Left hindlimb (tissue), 1 donor: ENCODE measurements at regions not wholly inside any gene's neighbourhood (a gene's known extent, or its start where the extent isn't known, plus 50 kb on each side); places are given as distances from the start of the nearest gene placed in this dataset.

Source experiments
- DNase-seq: peaks from one replicate; pipeline ENCODE4 v3.0.0-alpha.2; 2018

DNA sequence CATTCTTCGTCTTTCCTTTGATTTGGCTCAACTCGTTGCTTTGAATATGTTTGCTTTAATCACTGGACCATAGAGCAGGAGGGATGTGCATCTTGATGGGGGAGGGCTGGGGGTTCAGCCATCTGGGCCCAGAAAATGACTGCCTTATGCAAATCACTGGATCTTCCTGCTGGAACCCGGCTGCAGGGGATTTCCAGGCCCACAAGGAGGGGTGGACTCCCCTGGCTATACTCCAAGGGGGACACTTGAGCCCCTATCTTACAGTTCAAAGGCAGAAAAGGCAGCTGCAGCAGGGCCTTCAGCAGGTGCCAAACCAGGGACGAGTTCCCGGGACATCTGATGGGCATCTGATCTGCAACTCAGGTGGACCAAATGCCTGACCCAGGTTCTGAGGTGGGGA is 122.5 kb downstream of the DICER1 start:
- no peak for DNase-seq

DNA sequence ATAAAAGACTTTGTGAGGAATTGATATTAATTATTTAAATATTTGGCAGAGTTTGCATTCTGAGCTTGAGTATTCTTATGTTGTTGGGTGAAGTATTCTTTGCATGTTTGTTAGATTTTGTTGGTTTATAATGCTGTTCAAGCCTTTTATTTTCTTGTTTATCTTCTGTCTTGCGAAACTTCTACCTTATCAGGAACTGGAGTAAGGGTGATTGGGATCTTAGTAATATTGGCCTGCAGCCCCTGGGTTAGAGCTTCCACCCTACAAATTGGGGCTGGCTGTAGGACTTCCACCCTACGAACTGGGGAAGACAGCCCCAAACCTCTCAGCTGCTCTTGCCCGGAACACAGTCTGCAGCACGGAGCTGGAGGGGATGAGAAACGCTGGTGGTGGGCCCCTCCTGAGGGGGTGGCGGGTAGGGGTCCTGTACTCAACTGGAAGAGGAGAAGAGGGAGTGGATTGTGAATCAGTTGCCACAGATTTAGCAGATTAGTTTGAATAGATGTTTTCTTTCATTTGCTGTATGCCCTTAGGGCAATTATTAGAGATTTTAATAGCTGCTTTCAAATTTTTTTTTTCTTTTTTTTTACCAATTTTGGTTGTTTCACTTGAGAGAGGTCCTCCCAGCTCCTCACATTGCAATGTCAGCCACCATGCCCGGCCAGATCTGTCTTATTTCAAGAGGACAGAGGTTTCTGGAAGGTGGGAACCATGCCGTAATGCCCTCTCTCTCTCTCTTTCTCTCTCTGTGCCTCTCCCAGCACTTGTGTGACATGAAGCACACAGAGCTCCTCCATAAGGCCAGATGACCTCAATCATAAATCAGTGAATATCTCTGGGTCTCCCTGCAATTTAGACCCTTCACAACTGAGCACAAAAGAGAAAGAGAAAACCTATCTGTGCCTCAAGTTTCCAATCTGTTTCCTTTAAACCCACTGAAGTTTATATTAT is 123.4 kb downstream of the DICER1 start:
- no peak for DNase-seq

DNA sequence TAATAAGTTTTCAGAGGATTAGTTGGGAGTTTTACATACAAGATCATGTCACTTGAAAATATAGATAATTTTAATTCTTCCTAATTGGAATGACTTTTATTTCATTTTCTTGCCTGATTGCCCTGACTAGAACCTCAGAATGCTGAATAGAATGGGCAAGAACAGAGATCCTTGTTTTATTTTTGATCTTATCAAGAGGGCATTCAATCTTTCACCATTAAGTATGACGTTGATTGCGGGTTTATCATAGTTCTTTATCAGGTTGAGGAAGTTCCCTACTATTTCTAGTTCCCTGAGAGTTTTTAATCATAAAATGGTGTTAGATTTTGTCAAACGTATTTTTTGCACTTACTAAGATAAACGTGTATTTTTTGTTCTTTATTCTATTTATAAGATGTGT is 124.3 kb downstream of the DICER1 start:
- no peak for DNase-seq

DNA sequence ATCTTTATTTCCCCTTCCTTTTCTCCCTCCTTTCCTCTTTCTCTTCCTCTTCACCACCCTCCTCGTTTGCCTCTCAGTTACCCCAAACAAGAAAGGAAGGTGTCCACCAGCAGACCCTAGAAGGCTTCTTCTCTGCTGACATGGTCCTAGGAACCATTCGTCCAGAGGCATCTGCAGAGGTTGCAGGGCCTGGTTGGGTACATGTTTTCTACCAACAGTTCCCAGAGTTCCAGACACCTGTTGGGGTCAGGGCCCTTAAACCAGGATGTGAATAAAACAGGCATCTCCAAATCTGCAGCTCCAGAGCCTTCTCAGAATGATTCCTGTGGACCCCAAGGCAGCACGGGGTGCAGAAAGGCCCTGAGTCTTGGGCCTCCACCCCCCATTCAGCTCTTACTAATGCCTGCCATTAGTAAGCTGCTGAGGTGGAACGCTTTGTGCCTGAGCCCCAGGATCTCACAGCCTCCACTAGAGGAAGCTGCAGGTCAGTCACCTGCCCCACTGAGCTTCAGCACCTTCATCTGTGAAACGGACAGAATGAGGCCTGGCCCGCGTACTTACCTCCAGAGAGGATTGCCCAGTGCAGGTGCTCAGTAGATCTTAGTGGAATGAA is 130.4 kb downstream of the DICER1 start:
- DNase-seq = no peak

DNA sequence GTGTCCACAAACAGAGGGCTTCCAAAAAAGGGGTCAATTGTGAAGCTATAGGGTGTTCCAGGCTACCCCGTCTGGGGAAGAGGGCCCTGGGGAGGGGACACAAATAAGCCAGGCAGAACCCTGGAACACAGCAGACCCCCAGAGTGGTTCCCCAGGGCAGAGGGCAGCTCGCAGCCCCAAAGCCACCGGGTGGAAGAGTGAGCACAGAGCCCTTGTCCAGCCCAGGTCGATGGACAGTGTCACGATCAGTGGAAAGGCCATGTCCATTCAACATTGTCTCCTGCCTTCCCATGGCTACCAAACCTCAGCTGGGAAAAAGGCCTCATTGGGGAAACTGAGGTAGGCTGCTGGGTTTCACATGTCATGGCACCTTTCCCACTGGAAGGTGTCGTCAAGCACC is 131.4 kb downstream of the DICER1 start:
- no peak for DNase-seq

DNA sequence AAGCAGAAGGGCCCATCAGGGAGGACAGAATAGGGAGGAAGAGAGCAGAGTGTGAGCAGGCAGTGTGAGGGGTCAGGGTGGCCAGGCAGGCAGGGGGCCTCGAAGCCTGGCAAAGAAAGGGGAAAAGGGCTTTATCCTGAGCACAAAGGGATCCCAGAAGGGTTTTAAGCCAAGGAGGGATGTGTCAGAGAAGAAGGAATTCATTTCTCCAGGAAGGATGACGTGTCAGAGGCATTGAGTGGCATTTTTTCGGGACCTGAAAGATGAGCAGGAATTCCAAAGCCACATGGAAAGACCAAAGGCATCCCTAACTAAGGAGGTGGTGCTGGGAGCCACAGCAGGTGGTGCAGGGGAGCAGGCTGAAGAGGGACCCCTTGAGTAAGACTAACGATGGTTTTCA is 132.1 kb downstream of the DICER1 start:
- DNase-seq = no peak

DNA sequence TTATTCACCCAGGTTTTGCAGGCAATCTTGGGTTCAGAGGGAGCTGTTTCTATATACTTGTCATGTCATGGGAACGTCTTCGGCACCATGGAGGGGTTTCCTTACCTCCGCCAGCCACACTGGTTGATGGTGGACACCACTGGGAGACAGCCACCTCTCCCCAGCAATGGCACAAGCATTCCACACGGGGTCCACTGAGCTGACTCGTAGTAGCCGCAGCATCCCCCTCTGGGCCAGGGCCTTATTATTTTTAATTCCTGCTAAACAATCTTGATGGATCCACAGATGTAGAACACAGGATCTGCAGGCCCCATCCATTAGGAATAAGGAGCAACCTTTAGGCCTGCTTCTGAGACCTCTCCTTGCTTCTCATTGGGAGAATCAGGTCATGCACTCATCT is 132.9 kb downstream of the DICER1 start:
- no peak for DNase-seq

DNA sequence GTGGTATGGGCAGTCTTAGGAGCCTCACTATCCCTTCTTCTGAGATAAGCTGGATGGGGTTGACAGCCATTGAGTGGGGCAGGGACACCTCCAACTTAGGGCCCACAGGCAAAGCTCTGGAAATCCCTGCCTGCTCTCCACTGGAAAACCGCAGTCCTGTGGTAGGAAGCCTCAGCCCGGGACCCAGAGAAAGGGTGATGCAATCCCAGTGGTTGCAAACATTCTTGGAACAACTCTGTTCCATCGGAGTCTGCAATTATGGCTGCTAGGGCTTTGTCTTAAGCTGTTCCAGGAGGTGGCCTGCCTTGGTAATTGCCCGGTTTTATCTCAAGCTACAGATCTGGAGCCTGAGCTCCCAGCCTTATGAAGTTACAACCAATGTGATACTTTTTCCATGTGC is 133.4 kb downstream of the DICER1 start:
- peak; percentile 62 for DNase-seq

DNA sequence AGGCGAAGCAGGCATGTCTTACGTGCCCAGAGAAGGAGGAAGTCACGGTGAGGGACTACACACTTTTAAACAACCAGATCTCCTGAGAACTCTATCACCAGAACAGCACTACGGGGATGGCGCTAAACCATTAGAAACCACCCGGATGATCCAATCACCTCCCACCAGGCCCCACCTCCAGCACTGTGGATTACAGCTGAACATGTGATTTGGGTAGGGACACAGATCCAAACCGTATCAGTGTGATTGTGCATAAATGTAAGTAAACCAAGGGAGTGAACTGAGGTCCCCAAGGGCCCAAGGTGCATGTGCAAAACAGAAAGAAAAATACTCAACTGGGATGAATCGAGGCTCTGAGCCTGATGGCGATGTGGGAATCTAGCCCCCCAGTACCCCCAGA is 134.2 kb downstream of the DICER1 start:
- no peak for DNase-seq

DNA sequence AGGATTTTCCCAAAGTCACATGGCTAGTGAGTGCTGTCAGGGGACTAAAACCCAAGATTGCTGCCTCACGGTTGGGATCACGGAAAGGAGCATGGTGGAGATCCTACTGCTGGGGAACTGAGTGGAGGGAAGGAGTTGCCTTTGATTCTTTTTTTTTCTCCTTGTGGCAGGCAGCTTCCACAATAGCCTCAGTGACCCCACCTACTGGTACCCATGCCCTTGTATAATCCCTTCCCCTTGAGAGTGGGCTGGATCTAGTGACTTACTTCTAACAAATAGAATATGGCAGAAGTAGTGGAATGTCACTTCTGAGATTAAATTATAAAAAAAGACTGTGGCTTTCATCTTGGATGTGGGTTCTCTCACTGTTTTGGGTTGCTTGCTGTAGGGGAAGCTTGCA is 135.7 kb downstream of the DICER1 start:
- no peak for DNase-seq

DNA sequence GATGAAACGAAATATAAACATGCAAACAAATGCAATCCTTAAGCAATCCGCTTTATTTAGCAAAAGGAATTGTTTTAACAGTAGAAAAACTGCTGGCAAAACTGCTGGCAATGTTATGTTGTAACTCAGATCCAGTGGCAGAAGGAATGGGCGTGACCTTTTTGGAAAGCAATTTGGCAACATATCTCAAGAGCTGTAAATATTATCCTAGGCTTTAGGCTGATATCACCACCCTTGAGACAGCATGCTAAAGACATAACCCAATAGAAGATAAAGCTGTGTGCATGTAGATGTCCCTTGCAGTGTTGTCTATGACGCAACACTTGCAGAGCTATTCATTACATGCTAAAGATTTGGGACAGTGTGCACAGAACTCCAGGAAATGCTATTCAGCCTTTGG is 138.5 kb downstream of the DICER1 start:
- no peak for DNase-seq

DNA sequence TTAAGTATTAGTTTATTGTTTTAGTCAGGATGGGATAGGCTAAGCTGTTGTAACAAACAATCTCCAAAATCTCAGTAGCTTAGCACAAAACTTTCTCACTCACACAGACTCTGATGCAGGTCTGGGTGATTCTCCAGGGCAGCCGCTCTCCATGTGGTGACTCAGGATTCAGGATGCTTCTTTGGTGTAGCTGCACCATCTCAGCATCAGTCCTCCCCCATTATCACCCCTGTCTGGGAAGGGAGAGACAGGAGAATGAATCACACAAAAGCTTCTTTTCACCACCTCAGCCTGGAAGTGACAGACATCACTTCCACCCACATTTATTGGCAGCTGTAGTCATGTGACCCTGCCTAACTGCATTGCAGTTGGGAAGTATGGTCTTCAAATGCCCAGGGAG is 142.3 kb downstream of the DICER1 start:
- DNase-seq = no peak

DNA sequence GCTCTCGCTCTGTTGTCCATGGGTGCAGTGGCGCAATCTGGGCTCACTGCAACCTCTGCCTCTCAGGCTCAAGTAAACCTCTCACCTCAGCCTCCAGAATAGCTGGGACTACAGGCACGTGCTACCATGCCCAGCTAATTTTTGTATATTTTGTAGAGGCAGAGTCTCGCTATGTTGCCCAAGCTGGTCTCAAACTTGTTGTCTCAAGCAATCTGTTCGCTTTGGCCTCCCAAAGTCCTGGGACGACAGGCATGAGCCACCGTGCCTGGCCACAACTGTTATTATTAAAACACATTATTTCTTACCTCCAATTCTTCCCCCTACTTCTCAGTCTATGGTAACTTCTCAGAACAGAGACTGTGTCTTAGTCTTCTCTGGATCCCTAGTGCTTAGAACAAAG is 143.3 kb downstream of the DICER1 start:
- no peak for DNase-seq

DNA sequence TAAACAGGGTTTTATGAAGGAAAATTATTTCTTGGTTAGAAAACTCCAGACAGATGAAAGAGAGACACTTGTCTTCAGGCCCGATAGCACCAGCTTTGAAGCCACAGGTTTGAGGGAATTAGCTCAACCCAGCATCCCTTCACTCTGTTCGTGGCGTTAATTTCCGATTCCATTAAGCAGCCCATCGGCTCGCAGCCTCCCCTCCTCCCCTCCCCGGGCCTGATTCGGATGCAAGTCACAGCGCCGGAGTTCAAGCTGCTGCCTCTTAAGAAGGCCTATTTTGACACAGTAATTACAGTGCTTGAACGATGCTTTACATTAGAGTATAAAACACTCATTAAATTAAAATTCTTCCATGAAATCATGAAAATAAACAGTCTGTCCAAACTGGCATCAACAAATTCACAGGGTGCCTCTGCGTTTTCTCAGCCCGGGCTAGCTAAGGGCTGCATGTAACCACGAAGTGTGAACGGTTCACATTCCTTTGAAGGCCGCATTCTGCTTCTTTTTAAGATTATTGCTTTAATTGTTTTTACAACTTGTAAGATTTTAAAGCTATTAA is 145.8 kb downstream of the DICER1 start:
- DNase-seq = no peak

DNA sequence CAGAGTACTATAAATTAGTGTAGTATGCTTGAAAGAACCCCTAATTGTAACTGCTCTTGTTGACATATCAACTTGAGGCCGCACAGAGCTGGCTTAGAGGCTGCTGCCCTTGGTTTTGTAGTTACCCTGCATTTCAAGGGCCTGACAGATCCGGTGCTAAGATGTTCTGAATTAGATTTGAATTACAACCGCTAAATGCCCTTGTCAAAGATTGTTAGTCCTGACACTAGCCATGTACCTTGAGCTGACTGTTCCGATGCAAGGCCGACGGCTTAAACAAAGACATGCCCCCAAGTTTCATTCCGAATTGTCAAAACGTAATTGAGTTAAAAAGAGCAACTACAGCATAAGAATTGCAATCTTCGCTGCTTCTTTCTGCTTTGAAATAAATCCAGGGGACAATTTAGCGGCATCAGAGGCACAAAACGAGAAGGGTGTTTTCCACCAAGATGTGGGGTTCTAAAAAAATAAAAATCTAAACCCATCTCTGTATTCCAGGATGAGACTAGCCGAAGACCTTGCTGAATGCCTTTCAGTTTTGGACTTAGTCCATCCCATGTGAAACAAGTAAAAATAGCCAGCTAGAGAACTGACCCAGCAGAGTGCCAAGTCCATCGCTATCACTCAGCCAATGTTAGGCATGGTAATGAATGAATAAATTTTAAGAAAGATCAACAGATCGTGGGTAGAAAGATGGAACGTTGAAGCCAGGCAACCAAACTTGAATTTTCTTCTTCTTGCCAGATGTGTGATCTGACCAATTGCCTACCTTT is 148.7 kb downstream of the DICER1 start:
- DNase-seq = no peak

DNA sequence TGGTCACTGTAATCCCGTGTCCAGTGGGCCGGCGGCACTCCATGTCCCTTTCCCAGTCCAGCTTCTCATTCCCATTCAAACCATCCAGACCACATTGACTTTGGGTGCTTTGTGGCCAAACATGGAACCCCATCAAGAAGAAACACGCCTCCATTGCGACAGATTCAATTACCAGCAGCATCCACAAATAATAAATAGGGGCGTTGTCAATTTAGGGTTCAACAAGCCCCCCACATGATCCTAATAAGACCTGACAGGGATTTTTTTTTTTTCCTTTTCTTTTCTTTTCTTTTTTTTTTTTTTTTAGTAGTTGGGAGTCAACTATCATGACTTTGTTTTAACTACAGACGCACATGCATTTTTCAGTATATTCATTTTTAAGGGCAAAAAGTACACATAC is 149.4 kb downstream of the DICER1 start:
- DNase-seq = no peak

DNA sequence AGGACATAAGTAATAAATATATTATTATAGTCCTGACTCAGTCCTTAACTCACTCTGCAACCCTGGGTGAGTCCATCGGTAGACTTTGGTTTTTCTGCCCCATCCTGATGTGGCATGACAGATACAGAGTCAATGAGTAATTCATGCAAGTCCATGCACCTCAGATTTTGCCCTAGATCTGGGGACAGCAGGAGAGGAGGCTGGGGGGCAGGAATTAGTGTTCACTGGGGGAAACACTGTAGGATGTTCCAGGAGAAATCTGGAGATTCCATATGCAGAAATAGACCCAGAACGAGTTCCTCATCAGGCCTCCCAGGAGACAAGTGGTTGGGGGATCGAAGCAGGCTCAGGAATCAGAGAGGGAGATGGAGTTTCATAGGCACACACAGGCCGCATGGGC is 150.8 kb downstream of the DICER1 start:
- no peak for DNase-seq

DNA sequence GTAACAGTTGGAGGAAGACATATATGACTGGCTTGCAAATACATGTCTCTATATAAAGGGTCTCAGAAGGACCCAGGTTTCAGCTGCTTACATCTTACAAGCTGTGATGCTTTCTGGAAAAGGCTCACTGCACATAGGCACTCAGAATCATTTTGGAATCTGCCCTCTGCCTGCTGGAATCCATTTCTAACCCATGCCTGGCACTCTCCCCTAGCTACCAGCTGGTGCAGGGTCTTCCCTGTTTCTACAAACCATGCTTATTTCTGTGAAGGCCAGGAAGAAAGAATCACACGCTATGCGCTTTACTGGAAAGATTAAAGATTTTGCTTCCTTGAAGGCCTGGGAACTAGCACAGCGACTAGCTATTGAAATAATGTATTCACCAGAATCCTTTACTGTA is 151.3 kb downstream of the DICER1 start:
- DNase-seq = no peak

DNA sequence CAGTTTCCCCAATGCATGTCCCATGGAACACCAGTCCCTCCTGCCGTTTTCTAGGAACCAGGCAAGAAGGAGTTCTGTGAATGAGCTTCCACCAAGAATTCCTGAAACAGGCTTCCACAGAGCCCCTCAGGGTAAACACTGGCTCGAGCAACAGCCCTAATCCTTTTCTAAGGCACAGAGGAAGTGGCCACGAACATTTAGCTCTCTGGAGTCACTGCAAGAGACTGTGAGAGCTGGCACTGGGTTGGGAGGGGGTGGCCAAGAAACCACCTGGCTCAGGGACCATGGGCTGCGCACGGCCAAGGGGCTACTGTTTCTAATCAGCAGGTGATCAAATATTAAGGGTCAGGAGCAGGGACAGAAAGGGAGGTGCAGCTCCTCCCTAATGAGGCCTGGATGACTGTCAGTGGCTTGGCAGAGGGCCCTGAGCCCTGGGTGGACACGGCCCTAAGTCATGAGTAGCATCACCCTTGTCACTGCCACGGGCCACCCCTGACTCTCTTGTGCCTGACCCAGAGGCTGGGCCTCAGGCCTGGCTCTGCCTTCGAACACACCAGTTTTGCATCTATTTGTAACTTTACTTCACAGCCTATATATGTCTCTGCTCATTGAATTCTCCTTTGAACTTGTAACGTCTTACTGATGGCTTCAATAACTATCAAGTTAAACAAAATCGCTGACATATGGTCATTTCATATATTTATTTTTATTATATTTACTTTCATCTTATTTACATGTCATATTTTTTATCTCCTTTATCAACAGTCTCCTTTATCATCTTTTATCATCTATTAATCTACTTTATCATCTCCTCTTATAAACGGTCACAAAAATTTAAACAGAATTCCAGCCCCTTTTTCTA is 154.0 kb downstream of the DICER1 start:
- no peak for DNase-seq

DNA sequence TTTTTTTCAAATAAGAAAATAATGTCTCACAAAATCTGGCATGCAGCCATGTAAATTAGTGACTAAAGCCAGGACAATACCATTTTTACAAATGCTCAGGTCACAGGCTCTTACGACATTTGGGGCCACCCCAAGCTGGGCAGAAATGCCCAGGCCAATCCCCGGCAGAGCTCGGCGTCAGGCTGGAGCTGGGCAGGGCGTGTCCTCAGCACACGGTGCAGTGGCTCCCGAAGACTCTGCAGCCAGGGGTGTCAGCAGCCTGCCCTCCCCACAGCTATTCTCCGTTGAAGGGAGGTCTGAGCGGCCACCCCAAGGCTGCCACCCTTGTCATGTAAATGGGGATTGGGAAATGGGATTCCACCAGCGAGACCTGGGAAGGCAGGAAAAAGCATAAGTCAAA is 158.6 kb downstream of the DICER1 start:
- no peak for DNase-seq

DNA sequence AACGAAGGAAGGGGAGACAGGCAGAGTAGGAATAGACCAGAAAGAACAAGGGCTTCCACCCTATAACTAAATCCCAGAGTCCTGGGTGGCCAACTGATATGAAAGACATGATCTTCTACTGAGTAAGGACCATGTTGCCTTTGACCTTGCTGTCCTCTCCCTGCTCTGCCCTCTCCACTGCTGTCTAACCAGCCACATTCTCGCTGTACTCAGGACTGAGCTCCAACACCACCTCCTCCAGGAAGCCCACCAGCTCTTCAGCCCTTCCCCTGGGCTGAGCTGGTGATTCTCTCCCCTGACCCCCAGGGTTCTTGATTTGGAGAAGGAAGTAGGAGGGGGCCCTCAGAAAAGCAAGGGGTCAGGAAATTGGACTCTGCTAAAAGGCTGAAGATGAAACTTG is 159.2 kb downstream of the DICER1 start:
- DNase-seq = no peak

DNA sequence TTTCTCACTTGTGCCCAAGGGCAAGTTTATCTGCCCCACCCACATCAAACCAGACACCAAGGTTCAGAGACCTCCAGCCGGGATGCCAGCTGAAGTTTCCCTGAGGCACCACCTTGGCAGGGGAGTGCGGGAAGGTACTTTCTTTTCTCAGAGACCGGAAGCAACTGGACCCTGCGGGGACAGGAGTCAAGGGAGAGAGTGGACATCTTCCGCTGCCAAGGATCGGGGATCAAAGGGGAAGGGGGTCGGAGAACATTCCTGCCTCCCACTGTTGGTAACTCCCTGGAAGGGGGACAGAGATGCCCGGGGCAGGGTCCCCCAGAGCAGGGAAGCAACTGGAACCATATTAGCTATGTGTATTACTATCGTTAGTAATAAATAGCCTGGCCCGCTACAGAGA is 161.8 kb downstream of the DICER1 start:
- DNase-seq = no peak

DNA sequence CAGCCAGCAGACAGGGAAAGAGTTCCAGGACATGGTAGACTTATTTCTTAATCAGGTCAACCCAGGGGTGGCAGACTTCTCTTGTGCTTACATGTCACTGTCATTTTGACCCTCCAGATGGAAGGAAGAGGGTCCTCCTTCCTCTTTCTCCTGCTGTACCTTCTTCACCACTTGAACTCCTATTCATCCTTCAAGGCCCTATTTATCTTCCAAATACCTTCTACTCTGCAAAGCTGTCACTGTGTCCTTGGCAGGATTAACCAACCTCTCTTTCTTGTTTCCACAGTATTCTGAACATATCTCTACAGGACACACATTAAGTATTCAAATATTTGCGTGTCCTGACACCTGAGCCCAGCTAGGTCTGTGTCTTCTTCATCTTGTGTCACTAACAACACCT is 163.1 kb downstream of the DICER1 start:
- DNase-seq = no peak
